Pons (tissue), 1 donor: ENCODE measurements at regions not wholly inside any gene's neighbourhood (a gene's known extent, or its start where the extent isn't known, plus 50 kb on each side); places are given as distances from the start of the nearest gene placed in this dataset.
A peak's percentile ranks its signal among the peaks of the same experiment; 100 is the strongest.
"Not testable (repeated sequence)": the region's sequence is repeated elsewhere in the genome, so short reads cannot be mapped to it uniquely, and the experiment has no call there.

ENCODE experiments used
- DNase-seq: peaks from one replicate; pipeline ENCODE4 v3.0.0-alpha.2; 2016; ENCODE audit warnings: low spot score

DNA sequence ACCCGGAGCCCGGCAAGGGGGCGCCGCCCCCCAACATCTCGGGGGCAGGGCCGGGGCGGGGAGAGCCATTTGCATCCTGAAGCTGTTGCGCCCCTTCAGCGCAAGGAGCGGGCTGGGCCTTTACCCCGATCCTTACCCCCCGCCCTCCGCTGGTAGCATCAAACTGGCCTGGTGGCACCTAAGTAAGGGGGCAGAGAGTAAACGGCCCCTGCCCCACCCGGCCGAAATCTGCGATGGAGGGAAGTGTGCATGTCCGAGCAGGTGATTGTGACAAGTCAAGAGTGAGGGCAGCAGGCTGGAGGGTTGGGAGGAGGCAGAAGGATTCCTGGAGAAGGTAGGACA lies 101.2 kb downstream of the ESM1 start:
- DNase-seq = no peak

DNA sequence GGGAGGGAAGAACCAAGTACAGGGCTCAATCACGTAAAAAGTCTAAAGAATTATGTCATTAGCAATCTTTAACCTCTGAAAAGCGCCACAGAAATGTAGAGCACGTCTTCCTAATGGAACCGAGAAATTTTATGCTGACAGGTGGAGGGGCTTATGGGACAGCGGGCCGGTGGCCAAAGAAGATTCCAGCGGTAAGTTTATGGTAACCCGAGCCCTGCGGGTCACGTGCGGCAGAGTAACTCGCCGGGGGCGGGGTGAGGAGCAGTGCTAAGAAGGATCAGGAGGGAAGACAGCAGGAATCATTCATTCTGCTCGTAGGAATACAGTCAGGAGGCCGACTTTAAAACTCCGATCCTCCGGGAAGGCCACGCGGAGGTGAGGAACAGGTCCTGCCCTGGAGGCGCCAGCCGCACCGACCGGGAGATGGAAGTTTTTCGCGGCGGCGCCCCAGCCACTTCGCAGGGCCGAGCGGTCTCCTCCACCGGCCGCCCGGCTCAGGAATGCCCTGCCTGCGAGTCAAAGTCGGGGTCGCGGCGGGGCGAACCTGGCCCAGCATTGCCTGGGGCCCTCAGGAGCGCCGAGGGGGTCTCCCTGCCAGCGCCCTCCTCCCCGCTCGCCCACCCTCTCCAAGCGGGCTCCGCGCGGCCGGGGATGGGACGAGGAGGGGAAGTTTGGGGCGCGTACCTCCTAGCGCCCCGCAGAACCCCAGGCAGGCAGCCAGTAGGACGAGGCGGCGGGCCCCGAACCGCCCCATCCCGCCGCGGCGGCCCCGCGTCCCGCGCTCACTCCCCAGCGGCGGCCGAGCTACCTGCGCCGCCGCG lies 101.8 kb downstream of the ESM1 start:
- DNase-seq = no peak

DNA sequence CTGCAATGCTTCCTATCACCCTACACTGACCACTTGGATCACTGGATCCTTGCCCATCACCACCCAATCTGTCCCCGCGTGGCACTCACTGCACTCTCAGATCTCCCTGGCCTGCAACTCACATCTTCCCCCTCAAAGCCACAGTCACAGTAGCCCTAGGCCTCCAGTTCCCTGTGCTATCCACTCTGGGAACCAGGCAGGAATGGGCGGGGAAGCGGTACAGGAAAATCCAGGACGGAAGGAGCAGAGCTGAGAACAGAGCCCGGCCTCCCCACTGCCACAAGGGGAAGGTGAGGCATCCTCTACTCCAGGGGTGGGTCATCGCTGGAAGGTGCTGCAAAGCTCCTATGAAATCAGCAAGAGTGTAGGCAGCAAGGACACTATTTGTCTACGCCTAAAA lies 102.6 kb downstream of the ESM1 start:
- no peak for DNase-seq

DNA sequence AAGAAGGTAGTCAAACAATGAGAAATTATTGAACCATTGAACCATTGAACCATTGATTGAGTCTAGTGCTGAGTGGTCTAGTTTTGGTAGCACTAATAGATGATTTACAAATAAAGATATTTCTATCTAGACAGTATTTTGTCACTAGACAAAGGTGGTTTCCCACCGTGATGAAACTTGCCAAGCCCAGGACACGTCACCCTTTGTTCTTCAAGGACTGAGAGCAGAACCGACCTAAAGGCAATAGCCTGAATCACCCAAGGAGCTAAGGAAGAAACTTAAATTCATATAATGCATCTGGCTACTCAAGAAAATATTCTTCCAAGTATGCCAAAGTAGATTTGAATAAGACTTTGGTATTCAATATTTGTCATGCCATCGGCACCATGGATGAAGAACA lies 103.3 kb downstream of the ESM1 start:
- no peak for DNase-seq

DNA sequence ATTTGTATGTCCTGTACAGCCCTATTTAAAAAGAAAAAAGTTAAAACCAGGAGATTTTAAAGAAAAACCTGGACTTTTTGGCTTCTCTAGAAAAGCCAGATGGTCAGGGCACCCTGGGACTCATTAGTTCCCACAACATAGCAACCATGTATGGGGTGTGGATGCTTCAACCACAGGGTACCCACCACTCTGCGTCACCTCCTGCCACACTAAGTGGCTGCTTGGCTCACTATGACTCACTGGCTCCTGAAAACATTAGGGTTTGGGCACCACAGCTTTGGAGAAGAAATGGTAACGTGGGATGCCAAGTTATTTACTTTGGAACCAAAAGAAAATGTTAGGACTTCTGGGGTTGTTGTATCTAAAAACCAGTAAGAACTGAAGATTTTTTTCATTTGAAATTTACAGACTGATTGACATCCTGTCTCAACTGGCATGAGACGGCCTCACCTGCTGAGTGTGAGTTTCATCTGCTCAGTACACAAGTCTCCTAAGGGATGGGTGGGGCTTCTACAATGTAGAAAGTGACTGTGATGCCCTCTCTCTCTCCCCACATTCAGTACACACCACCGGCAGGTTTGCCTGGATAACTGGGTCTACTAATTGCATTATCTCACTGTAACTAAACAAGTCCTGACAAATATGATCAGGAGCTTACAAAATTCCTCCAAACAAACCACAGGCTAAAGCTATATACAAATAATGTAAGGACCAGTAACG lies 103.9 kb downstream of the ESM1 start:
- no peak for DNase-seq

DNA sequence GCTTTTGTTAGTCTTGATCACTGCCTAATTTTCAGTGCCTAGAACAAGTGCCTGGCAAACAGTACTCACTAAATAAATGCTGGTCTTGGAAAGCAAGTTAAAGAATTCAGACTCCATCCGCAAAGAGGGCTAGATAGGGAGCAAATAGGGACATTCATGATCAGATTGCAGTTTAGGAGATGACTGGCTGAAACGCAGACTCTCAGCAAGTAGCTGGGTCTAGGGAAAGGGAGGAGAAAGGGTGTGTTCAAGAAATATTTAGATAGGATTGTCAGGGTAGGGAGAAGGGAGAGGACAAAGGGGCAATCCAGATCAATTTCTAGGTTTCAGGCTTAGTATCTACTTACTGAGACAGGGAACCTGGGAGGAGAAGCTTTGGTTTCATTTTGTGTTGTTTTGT lies 108.4 kb downstream of the ESM1 start:
- DNase-seq = no peak

DNA sequence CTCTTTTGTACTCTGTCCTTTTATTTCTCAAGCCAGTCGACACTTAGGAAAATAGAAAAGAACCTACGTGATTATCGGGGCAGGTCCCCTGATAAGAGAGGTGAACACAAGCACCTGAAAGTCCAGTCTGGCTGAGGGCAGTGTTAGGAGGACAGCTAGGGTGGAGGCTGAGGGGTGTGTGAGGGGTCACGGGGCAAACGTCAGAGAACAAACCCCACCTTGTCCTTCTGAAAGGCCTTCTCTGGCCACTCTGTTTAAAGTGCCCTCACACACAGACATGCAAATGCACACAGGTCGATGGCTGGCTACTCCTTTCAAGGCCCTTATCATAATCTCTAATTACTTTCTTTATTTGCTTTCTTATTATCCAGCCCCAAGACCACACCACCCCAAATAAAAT lies 108.8 kb downstream of the ESM1 start:
- DNase-seq = no peak

DNA sequence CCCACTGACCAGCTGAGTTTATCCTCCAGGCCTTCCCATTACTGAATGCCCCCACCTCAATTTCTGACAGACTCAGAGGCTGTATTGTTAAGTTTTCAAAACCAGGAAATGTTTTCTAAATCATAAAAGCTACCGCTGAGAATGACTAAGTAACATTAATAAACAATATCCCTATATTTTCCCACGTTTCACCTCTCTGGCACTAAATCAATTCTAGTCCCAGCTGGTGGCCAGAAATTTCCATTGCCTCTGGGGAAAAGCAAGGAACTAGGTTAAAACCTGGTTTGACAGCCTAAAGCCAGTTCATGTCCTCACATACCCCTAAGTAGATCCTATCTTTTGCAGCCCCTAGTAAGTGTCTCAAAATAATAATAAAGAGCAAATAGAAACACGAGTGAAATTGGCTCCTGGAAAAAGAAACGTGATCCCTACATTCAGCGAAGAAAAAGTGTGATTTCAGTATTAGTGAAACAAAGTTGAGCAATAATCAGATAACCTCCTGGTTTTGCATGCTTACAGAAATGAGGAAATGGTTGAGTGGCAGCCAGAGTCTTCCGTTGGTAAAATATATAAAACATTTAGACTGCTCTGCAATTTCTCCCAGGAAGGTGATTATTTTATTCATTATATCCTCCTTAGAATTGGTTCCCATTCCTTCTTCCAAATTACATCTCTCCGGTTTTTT lies 110.9 kb downstream of the ESM1 start:
- DNase-seq = no peak

DNA sequence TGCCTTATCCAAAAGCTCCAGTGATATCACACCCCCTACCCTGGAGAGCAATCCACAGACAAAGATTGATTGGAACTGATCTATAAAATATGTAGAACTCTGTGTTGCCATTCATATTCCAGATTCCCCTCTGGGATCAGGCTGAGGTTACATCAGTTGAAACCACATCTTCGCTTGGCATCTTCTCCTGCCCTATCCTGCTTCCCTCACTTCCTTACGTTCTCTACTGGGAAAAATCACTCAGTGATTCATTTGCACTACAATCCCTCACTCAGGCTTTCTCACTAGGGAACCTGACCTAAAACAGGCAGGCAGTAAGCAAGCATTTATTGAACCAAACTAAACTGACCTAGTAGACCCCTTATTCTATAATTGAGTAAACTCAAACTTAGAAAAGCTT lies 111.7 kb downstream of the ESM1 start:
- DNase-seq = no peak

DNA sequence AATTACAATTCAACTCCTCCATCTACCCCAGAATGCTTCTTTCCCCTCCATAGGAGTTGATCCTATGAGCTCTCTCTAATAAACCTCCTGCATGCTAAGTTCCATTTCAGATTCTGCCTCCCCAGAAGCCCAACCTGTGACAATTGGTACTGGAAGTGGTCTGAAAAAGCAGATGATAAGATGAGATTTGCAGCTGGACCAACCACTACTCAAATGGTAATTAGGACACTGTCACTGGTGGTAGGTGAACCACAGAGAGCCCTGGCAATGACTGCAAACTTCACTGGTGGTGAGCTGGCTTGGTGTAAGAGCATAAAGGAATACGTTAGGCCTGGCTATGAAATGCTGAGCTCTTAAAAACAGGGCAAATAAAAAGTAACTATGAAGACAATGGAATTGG lies 112.6 kb downstream of the ESM1 start:
- DNase-seq = no peak

DNA sequence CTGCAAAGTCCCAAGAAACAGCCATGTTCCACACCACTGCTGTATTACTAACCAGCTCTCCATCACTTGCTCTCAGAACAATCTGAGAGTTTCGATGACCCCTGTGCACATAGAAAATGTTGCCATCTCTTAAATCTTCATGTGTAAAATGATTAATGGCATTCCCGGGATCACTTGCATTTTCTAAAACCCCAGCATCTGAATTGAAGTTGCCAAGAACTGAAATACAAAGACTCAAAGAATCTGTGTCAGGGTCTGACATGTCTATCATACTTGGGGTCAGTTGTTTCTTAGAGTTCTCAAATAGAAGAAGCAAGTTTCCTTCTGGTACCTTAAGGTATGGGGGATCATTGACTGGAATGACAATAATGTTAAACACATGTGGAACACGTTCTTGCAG lies 115.1 kb downstream of the ESM1 start:
- no peak for DNase-seq

DNA sequence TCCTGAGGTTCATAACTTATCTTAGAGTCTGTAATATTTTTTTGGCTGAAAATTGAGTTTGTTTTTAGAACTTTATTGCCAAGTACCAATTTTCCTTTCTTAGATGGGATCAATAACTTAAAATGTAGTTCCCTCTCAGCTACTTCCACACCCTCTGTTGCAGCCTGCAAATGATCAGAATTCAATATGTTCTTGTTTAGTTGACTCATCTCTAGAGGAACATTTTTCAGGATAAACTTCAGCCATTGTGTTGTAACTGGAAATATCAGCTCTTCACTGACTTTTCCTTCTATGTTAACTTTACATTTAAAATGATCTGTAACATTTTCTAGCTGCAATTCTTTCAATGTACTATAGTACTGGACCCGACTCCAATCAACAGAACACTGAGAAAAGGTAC lies 115.7 kb downstream of the ESM1 start:
- no peak for DNase-seq

DNA sequence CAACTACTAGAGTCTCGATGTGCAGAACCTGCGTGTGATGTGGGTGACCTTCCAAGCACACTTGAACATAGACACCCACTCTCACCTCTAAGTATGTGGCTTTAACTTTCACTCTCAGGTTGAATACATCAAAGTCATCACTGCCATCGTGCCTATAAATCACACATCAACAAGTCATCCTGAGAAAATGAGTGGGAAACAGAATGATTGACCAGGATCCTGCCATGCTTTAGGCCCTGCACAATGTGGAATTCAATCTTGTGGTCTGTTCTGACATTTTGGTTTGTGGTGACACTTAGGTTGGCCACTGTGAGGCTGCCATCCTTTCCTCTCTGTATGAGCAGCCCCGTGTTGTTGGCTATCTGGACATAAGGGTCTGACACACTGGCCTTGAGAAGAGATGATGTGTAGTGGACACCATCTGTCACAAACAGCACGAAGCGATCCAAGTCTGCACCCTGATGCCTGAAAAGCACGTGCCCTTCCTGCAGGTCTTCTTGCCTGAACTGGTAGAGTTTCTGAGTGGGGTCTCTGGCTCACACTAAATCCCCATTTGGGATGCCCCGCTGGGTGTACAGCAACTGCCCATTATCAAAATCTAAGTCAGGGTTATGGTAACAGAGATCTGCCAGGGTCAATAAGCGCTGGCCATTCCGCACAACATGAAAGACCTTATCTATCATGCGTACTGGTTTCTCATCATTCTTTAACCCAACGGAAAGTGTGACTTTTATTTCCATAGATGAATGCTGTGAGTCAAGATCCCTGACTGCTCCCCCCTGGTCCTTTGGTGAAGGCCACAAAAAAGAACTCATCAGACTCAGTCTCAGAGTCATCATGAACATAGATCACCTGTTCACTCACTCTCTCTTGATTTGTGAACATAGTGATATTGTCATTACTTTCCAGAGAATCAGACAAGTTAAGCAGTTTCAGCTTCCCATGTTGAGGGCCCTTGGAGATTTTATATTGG lies 116.6 kb downstream of the ESM1 start:
- no peak for DNase-seq

DNA sequence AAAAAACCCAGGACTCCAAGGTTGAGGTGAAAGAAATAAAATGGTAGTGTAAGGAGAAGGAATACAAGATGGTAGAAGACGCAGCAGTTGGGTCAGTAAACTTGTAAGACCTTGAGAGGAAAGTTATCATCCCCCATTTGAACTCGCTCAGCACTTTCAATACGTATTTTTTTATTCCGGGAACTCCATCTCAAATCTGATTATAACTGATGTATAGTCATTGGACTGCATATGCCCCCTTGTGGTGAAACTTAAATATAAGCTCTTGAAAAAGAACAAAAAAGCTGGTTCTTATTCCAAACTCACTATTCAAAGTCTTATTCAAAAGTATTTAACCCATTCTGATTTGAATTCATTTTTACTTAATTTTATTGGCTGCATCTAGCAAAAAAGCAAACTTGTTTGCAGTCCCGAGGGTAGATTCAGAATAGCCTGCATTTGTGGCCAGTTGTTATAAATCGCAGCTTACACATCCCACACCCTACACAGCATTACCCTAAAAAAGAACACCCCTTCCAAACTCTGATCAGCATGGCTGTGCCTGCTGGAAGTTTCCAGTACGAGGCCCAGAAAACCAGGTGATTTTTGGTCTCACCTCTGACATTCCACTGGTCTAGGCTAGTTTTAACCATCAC lies 118.0 kb downstream of the ESM1 start:
- DNase-seq = peak; percentile 84

DNA sequence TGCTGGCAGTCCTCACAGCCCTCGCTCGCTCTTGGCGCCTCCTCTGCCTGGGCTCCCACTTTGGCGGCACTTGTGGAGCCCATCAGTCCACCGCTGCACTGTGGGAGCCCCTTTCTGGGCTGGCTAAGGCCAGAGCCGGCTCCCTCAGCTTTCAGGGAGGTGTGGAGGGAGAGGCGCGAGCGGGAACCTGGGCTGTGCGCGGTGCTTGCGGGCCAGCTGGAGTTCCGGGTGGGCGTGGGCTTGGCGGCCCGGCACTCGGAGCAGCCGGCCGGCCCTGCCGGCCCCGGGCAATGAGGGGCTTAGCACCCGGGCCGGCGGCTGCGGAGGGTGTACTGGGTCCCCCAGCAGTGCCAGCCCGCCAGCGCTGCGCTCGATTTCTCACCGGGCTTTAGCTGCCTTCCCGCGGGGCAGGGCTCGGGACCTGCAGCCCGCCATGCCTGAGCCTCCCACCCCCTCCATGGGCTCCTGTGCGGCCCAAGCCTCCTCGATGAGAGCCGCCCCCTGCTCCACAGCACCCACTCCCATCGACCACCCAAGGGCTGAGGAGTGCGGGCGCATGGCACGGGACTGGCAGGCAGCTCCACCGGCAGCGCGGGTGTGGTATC lies 120.4 kb downstream of the ESM1 start:
- not testable (repeated sequence) for DNase-seq

DNA sequence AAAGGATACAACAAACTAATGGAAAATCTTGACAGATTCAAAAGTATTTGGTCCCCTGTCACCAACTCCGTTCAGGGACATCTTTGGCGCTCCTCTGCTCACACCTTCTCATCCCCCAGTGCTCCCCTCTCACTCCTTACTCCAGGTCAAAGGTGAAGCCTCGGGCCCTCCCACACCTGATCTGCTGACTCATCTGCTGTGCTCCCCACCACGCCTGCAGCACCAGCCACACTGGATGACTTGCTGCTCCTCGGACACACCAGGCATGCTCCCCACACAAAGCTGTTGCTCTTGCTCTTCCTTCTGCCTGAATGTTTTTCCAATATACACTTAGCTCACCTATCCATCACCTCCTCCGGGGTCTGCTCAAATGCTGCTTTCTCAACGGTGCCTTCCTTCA lies 123.4 kb downstream of the ESM1 start:
- DNase-seq = no peak

DNA sequence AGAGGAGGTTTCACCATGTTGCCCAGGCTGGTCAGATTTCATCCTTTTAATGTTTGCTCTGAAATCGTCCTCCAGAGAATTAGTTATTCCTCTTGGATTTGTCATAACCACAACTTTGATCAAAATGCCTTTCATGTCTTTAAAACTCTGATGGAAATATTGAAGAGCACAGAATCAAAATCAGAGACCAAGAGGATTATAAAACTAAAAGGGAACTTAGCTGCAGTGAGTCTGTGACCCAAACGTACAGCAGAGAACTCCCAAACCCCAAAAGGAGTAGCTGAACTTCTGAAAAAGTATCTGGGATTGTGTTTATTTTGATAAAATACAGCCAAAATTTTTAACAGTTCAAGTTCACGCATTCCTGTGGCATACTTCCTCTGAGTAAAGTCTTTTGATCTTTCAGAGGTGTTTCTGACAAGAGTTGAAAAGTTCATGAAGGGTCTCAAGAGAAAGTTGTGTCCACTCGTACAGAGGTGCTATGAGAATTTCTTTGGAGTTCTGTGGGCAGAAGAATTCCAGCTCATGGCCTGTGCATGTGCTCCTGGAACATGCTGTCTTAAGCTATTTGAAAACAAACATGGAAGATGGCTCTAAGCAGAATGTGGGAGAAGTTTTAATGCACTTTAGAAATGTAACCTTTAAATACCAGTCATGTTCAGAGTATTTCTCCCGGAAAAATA lies 124.0 kb downstream of the ESM1 start:
- DNase-seq = no peak

DNA sequence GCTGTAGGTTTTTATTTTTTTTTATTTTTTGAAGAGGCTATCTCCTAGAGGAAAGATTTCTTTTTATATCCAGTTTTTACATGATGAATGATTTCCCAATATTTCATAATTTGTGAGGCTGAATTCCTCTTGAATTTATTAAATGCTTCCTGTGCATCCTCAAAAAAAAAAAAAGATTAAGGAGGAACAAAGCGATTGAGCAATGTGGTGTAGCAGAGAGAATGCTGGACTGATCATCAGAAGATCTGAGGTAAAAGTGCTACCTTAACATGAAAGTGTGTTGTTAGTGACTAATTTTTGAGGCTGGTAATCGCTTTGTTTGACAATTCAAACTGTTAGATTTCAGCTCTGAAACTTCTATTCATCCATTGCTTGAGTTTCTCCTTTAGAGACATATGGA lies 125.1 kb downstream of the ESM1 start:
- DNase-seq = no peak

DNA sequence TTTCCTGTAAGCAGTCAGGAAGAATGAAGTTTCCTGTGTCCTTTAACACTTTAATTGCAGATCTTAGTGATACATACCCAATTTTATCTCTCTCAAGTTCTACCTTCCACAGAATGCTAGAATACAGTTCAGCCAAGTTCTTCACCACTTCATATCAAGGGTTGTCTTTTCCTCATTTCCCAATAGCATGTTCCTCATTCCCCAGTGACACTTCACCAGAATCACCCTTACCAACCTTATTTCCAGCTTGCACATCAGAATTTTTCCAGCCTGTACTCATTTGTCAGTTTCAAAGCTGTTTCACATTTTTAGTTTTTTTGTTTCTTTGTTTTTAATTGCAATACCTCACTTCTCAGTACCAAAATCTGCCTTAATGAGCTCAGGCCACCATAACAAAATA lies 126.1 kb downstream of the ESM1 start:
- no peak for DNase-seq

DNA sequence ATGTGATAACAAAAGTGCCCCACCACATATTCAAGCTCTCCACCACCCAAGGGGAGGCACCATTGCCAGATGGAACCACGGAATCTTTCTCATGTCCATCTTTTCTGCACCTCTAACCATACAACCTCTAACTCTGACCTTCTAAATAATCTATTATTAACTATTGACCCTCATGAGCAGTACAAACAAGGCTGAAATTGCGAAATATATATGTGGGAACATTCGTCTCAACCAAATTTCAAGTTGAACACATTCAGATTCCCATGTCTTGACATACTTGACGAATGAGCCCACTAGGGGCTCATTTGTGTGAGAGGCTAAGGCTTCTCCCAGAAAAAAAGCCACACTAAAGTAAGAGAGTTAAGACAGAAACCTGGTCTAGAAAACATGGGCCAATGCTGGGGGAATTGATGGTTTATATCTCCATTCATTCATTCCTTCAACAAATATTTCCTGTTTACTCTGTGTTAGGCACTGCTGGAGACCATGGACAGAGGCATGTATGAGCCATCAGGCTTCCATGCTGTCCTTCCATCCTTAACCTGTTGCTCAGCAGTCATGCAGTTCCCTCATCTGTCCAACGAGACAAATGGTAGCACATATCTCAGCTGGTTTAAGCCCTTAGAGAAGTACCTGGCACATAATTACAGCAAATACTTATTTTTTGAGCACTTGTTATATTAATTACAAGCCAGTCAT lies 130.4 kb downstream of the ESM1 start:
- DNase-seq = no peak
